ENCODE measurements at regions not wholly inside any gene's neighbourhood (a gene's known extent, or its start where the extent isn't known, plus 50 kb on each side); places are given as distances from the start of the nearest gene placed in this dataset.

DNA sequence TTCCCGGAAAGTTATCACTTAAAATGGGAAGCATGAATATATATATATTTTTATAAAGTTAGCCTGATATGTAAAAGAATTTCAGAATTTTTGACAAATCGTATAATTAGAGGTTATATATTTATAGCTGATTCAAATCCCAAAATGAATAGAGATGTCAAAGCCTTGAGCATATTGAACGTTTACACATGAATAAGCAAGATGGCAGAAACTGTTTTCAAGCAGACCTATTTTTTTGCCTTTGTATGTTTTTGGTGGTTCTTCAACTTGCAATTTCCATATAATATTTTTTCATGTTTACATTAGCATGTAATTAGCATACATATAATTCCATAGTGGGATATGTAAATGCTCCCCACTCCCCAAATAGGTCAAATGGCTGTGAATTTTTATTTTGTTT, 189.9 kb downstream of the PRL start:
- TF ChIP-seq RFX5 (IDR thresholded peaks at IDR 0.05; ENCODE audit: low read length), result no peak
- TF ChIP-seq, protein P1, sequence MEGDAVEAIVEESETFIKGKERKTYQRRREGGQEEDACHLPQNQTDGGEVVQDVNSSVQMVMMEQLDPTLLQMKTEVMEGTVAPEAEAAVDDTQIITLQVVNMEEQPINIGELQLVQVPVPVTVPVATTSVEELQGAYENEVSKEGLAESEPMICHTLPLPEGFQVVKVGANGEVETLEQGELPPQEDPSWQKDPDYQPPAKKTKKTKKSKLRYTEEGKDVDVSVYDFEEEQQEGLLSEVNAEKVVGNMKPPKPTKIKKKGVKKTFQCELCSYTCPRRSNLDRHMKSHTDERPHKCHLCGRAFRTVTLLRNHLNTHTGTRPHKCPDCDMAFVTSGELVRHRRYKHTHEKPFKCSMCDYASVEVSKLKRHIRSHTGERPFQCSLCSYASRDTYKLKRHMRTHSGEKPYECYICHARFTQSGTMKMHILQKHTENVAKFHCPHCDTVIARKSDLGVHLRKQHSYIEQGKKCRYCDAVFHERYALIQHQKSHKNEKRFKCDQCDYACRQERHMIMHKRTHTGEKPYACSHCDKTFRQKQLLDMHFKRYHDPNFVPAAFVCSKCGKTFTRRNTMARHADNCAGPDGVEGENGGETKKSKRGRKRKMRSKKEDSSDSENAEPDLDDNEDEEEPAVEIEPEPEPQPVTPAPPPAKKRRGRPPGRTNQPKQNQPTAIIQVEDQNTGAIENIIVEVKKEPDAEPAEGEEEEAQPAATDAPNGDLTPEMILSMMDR (IDR thresholded peaks at IDR 0.05), result no peak
- TF ChIP-seq, protein P2, sequence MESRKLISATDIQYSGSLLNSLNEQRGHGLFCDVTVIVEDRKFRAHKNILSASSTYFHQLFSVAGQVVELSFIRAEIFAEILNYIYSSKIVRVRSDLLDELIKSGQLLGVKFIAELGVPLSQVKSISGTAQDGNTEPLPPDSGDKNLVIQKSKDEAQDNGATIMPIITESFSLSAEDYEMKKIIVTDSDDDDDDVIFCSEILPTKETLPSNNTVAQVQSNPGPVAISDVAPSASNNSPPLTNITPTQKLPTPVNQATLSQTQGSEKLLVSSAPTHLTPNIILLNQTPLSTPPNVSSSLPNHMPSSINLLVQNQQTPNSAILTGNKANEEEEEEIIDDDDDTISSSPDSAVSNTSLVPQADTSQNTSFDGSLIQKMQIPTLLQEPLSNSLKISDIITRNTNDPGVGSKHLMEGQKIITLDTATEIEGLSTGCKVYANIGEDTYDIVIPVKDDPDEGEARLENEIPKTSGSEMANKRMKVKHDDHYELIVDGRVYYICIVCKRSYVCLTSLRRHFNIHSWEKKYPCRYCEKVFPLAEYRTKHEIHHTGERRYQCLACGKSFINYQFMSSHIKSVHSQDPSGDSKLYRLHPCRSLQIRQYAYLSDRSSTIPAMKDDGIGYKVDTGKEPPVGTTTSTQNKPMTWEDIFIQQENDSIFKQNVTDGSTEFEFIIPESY (IDR thresholded peaks at IDR 0.05; ENCODE audit: borderline replicate concordance, low read depth), result no peak
- no peak for TF ChIP-seq EP300 (IDR thresholded peaks at IDR 0.05; ENCODE audit: borderline replicate concordance in 1 of 2, low read depth in 1 of 2, low read length in 1 of 2)
- TF ChIP-seq, protein P3, sequence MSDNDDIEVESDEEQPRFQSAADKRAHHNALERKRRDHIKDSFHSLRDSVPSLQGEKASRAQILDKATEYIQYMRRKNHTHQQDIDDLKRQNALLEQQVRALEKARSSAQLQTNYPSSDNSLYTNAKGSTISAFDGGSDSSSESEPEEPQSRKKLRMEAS (IDR thresholded peaks at IDR 0.05; ENCODE audit: low read depth), result no peak
- TF ChIP-seq EZH2phosphoT487 (IDR thresholded peaks at IDR 0.05; ENCODE audit: borderline replicate concordance, low read depth), result no peak
- no peak for TF ChIP-seq RAD21 (IDR thresholded peaks at IDR 0.05; ENCODE audit: low read length)
